ENCODE measurements at regions not wholly inside any gene's neighbourhood (a gene's known extent, or its start where the extent isn't known, plus 50 kb on each side); places are given as distances from the start of the nearest gene placed in this dataset.

GRCh38 chr6:54588176-54588575, 258.4 kb upstream of the FAM83B start:
- Mint-ChIP-seq H3K27ac (ENCODE audit: unreplicated experiment) (peak overlapping the region; percentile 61), H3K4me1 (ENCODE audit: unreplicated experiment) (peaks cover 29% of the 10 kb centered on the region), H3K36me3 (ENCODE audit: unreplicated experiment) (no peaks in the 10 kb centered on the region), H3K4me3 (ENCODE audit: unreplicated experiment) (no peak overlapping the region), H3K9me3 (ENCODE audit: unreplicated experiment) (no peaks in the 10 kb centered on the region), H3K27me3 (ENCODE audit: unreplicated experiment) (no peaks in the 10 kb centered on the region)
- DNase-seq (ENCODE audit: extremely low spot score, unreplicated experiment): no peak
- no peak for TF ChIP-seq CTCF (IDR thresholded peaks at IDR 0.05)

- H3K4me1 Mint-ChIP-seq (ENCODE audit: unreplicated experiment): peaks cover 15% of the 10 kb centered on the region
- no peaks in the 10 kb centered on the region for H3K36me3 Mint-ChIP-seq (ENCODE audit: unreplicated experiment)
- H3K27me3 Mint-ChIP-seq (ENCODE audit: unreplicated experiment): no peaks in the 10 kb centered on the region
- no peaks in the 10 kb centered on the region for H3K9me3 Mint-ChIP-seq (ENCODE audit: unreplicated experiment)
- peak overlapping the region; percentile 75 for H3K27ac Mint-ChIP-seq (ENCODE audit: unreplicated experiment)
- H3K4me3 Mint-ChIP-seq (ENCODE audit: unreplicated experiment): no peak overlapping the region
- no peak for TF ChIP-seq CTCF (IDR thresholded peaks at IDR 0.05)
- no peak for DNase-seq (ENCODE audit: extremely low spot score, unreplicated experiment)
Measured at GRCh38 chr6:54595844-54596243, 250.7 kb upstream of the FAM83B start.

GRCh38 chr6:54598787-54599313, 247.7 kb upstream of the FAM83B start:
- Mint-ChIP-seq H3K4me3 (ENCODE audit: unreplicated experiment) (no peak overlapping the region), H3K4me1 (ENCODE audit: unreplicated experiment) (peaks cover 18% of the 10 kb centered on the region), H3K27ac (ENCODE audit: unreplicated experiment) (no peak overlapping the region), H3K9me3 (ENCODE audit: unreplicated experiment) (no peaks in the 10 kb centered on the region), H3K36me3 (ENCODE audit: unreplicated experiment) (no peaks in the 10 kb centered on the region), H3K27me3 (ENCODE audit: unreplicated experiment) (no peaks in the 10 kb centered on the region)
- TF ChIP-seq CTCF (IDR thresholded peaks at IDR 0.05): no peak
- DNase-seq (ENCODE audit: extremely low spot score, unreplicated experiment): no peak

- Mint-ChIP-seq H3K36me3 (ENCODE audit: unreplicated experiment) (no peaks in the 10 kb centered on the region), H3K27me3 (ENCODE audit: unreplicated experiment) (no peaks in the 10 kb centered on the region), H3K4me3 (ENCODE audit: unreplicated experiment) (no peak overlapping the region), H3K27ac (ENCODE audit: unreplicated experiment) (no peak overlapping the region), H3K9me3 (ENCODE audit: unreplicated experiment) (no peaks in the 10 kb centered on the region), H3K4me1 (ENCODE audit: unreplicated experiment) (peaks cover 3% of the 10 kb centered on the region)
- DNase-seq (ENCODE audit: extremely low spot score, unreplicated experiment): no peak
- no peak for TF ChIP-seq CTCF (IDR thresholded peaks at IDR 0.05)
Measured at GRCh38 chr6:54601600-54602300, 244.8 kb upstream of the FAM83B start.

GRCh38 chr6:54602591-54602990, 244.0 kb upstream of the FAM83B start:
- peaks cover 3% of the 10 kb centered on the region for H3K4me1 Mint-ChIP-seq (ENCODE audit: unreplicated experiment)
- no peak for TF ChIP-seq CTCF (IDR thresholded peaks at IDR 0.05)
- no peak overlapping the region for H3K27ac Mint-ChIP-seq (ENCODE audit: unreplicated experiment)
- H3K27me3 Mint-ChIP-seq (ENCODE audit: unreplicated experiment): no peaks in the 10 kb centered on the region
- no peaks in the 10 kb centered on the region for H3K9me3 Mint-ChIP-seq (ENCODE audit: unreplicated experiment)
- no peak for DNase-seq (ENCODE audit: extremely low spot score, unreplicated experiment)
- no peaks in the 10 kb centered on the region for H3K36me3 Mint-ChIP-seq (ENCODE audit: unreplicated experiment)
- H3K4me3 Mint-ChIP-seq (ENCODE audit: unreplicated experiment): no peak overlapping the region
